Calu3 (cell line): ENCODE measurements at regions not wholly inside any gene's neighbourhood (a gene's known extent, or its start where the extent isn't known, plus 50 kb on each side); places are given as distances from the start of the nearest gene placed in this dataset.

Experiments
- BruUV-seq: library from RNA; stranded (reverse); fragments of 400-500 nt; replicated peaks from 2 replicates; lab custom pipeline; 2021; lab: Mats Ljungman, UMichigan
- CTCF ChIA-PET: fragments of 300-600 bp; sonication (Branson Sonifier 250); formaldehyde crosslinking; loops from one replicate; lab custom pipeline; 2022; ENCODE audit warnings: antibody characterized with exemption; lab: Charles Lee
- DNase-seq: peaks from one replicate; pipeline ENCODE4 v3.0.0; 2022
- H3K27ac Mint-ChIP-seq: one replicate; pipeline ENCODE4 v1.8.0; 2022; ENCODE audit warnings: mixed read lengths; ENCODE audit not compliant: unreplicated experiment
- H3K27me3 Mint-ChIP-seq: one replicate; pipeline ENCODE4 v1.8.0; 2022; ENCODE audit warnings: mixed read lengths; ENCODE audit not compliant: unreplicated experiment
- H3K36me3 Mint-ChIP-seq: one replicate; pipeline ENCODE4 v1.8.0; 2022; ENCODE audit warnings: mild to moderate bottlenecking, moderate library complexity, mixed read lengths; ENCODE audit not compliant: insufficient read depth, unreplicated experiment
- H3K4me1 Mint-ChIP-seq: one replicate; pipeline ENCODE4 v1.8.0; 2022; ENCODE audit warnings: mild to moderate bottlenecking, low read depth, mixed read lengths; ENCODE audit not compliant: unreplicated experiment
- H3K4me3 Mint-ChIP-seq: one replicate; pipeline ENCODE4 v1.8.0; 2022; ENCODE audit warnings: mild to moderate bottlenecking, low read depth, moderate library complexity, mixed read lengths; ENCODE audit not compliant: unreplicated experiment
- H3K9me3 Mint-ChIP-seq: one replicate; pipeline ENCODE4 v1.8.0; 2022; ENCODE audit warnings: low read depth, mixed read lengths; ENCODE audit not compliant: unreplicated experiment
- intact Hi-C: fragments of 100-400 bp; cut with micrococcal nuclease; formaldehyde crosslinking; loops from one replicate; pipeline ENCODE4 v1.10.0; 2022; ENCODE audit not compliant: unreplicated experiment
- TF ChIP-seq, protein P1 (sequence below): fragments of 200-600 bp; IDR thresholded peaks from one replicate; pipeline ENCODE4 v1.8.0; 2022; ENCODE audit warnings: antibody characterized with exemption; ENCODE audit not compliant: unreplicated experiment

DNA sequence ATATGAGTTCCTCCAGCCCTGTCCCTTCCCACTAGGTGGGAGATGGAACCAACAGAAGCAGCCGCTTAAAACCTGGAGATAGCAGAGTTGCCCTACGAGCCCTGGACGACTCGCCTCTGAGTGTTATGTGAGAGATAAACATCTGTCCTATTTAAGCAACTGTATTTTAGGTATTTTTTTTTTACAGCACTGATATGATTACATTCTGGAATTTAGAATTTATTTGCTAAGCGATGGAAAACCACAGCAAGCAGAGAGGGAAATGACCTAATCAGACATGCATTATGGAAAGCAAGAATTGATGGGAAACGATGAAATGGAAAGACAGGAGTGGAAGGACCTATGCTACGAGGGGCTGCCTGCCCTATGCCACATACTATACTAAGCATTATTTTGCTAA, 379.0 kb upstream of the IL12A start:
- Mint-ChIP-seq H3K27me3 (no peaks in the 10 kb centered on the region), H3K9me3 (no peaks in the 10 kb centered on the region), H3K27ac (no peak overlapping the region), H3K36me3 (no peaks in the 10 kb centered on the region), H3K4me1 (no peaks in the 10 kb centered on the region), H3K4me3 (no peak overlapping the region)
- intact Hi-C loops = no loop called here
- TF ChIP-seq, protein P1, sequence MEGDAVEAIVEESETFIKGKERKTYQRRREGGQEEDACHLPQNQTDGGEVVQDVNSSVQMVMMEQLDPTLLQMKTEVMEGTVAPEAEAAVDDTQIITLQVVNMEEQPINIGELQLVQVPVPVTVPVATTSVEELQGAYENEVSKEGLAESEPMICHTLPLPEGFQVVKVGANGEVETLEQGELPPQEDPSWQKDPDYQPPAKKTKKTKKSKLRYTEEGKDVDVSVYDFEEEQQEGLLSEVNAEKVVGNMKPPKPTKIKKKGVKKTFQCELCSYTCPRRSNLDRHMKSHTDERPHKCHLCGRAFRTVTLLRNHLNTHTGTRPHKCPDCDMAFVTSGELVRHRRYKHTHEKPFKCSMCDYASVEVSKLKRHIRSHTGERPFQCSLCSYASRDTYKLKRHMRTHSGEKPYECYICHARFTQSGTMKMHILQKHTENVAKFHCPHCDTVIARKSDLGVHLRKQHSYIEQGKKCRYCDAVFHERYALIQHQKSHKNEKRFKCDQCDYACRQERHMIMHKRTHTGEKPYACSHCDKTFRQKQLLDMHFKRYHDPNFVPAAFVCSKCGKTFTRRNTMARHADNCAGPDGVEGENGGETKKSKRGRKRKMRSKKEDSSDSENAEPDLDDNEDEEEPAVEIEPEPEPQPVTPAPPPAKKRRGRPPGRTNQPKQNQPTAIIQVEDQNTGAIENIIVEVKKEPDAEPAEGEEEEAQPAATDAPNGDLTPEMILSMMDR = no peak
- no TSS peak for BruUV-seq
- DNase-seq = no peak
- CTCF ChIA-PET = interaction anchor here (0.7 kb wide), 1 partner anchor 27 kb away, joined by 3 read pairs; no protein-coding TSS in a partner anchor

DNA sequence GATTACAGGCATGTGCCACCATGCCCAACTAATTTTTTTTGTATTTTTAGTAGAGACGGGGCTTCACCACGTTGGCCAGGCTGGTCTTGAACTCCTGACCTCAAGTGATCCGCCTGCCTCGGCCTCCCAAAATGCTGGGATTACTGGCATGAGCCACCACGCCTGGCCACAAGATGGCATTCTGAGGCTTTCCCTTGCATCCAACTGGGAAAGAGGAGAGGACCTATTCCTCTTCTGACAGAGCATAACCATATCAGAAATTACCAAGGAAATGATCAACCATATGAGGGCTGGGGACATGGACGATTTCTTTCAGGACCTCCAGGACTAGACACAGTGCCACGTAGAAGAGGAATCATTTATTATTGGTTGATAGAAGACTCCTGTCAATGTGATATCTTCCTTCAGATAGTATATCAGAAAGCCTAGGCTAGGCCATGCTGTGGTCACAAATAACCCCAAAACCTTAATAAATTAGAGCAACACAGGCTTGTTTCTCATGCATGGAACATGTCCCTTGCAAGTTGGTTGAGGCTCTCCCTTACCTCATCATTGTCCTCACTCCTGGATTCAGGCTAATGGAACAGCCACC, 372.3 kb upstream of the IL12A start:
- CTCF ChIA-PET = interaction anchor here (1.2 kb wide), 1 partner anchor 189 kb away, joined by 4 read pairs; no protein-coding TSS in a partner anchor
- Mint-ChIP-seq H3K36me3 (no peaks in the 10 kb centered on the region), H3K4me3 (no peak overlapping the region), H3K27ac (no peak overlapping the region), H3K9me3 (no peaks in the 10 kb centered on the region), H3K27me3 (no peaks in the 10 kb centered on the region), H3K4me1 (peaks cover 12% of the 10 kb centered on the region)
- intact Hi-C loops = loop anchor here (1.0 to 5.0 kb wide), 4 partner anchors 148 to 390 kb away; no protein-coding TSS in a partner anchor
- peak; percentile 81 for DNase-seq
- no TSS peak for BruUV-seq
- TF ChIP-seq, protein P1 = peak; percentile 84

DNA sequence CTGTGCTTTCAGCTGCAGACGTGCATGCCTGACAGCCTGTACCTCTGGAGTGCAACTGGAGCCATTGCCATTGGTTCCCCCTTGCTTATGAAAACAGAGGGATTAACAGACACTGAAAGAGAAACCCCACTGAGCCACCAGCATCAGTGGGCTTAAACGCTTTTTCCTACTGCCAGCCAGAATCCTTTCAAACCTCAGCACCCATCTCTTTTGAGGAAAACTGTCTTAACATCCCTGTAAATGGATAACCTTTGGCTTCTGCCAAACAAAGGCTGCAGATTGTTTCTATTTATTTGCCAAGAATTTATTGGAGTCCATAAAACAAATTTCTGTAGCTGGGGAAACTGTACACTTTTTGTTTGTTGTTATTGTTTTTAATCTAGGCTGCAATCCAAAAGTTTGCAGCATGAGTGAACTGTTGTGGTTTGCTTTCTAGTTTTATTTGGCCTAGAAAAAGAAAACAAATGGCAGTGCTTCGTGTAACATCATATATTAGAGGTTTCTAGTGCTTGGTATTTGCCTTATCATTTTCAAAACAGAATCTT, 369.2 kb upstream of the IL12A start:
- intact Hi-C loops = loop anchor here (5.0 kb wide), 1 partner anchor 168 kb away; no protein-coding TSS in a partner anchor

DNA sequence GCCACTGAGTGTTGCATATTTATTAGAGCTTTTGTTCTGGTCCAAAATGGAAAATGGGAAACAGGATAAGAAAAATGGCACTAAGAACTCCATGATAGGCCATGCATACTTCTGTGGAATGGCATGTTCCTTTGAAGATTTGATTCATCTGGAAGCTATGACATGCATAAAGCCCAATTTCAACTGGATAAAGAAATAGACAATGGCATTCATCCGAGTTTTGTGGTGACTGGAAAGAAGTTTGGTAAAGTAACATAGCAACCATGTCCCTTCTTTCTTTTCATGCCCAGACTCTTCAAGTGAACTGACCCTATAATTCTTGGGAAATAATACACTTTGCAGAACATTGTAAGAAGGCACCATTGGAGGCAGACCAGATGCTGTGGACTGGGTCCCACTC, 368.4 kb upstream of the IL12A start:
- H3K9me3 Mint-ChIP-seq = no peaks in the 10 kb centered on the region
- H3K4me3 Mint-ChIP-seq = no peak overlapping the region
- no peak for DNase-seq
- peaks cover 26% of the 10 kb centered on the region for H3K4me1 Mint-ChIP-seq
- intact Hi-C loops = loop anchor here (2.0 kb wide), 1 partner anchor 113 kb away; no protein-coding TSS in a partner anchor
- no peaks in the 10 kb centered on the region for H3K36me3 Mint-ChIP-seq
- H3K27me3 Mint-ChIP-seq = no peaks in the 10 kb centered on the region
- no peak overlapping the region for H3K27ac Mint-ChIP-seq
- BruUV-seq = no TSS peak
- TF ChIP-seq, protein P1 = no peak
- CTCF ChIA-PET = interaction anchor here (1.2 kb wide), 1 partner anchor 219 kb away, joined by 3 read pairs; the partner anchor contains the start of gene SCHIP1

More for the DNA sequence above, 369.2 kb upstream of the IL12A start:
- H3K9me3 Mint-ChIP-seq = no peaks in the 10 kb centered on the region
- BruUV-seq = no TSS peak
- TF ChIP-seq, protein P1 = no peak
- H3K27me3 Mint-ChIP-seq = no peaks in the 10 kb centered on the region
- CTCF ChIA-PET = no interaction called here
- H3K4me3 Mint-ChIP-seq = no peak overlapping the region
- H3K27ac Mint-ChIP-seq = no peak overlapping the region
- no peak for DNase-seq
- H3K4me1 Mint-ChIP-seq = peaks cover 24% of the 10 kb centered on the region
- no peaks in the 10 kb centered on the region for H3K36me3 Mint-ChIP-seq
